Right cardiac atrium (tissue), 5 donors: ENCODE measurements at regions not wholly inside any gene's neighbourhood (a gene's known extent, or its start where the extent isn't known, plus 50 kb on each side); places are given as distances from the start of the nearest gene placed in this dataset.
"Not testable (repeated sequence)": the region's sequence is repeated elsewhere in the genome, so short reads cannot be mapped to it uniquely, and the experiment has no call there.

Source experiments
- ATAC-seq, 2 donors: fragments of 200-7000 bp; cut with Tn5 transposase; one replicate each; pipeline versions ENCODE4 v1.8.0 to v1.9.1; 2020; ENCODE audit warnings: moderate library complexity in 2 of 2, mild to moderate bottlenecking in 1 of 2
- DNase-seq, 3 donors: peaks; one replicate each; pipeline ENCODE4 v3.0.0-alpha.2; 2020
- H3K27ac ChIP-seq: one replicate; pipeline ENCODE4 v1.5.1; 2013; ENCODE audit warnings: mild to moderate bottlenecking, low read length, control low read depth, moderate library complexity
- H3K27me3 ChIP-seq: one replicate; pipeline ENCODE4 v1.6.1; 2013; ENCODE audit not compliant: control insufficient read depth, insufficient read depth
- H3K4me1 ChIP-seq: one replicate; pipeline ENCODE4 v1.6.1; 2013; ENCODE audit warnings: low read length; ENCODE audit not compliant: control insufficient read depth, insufficient read depth
- H3K4me3 ChIP-seq: one replicate; pipeline ENCODE4 v1.5.1; 2013; ENCODE audit warnings: low read length, control low read depth
- H3K9me3 ChIP-seq: one replicate; pipeline ENCODE4 v1.6.1; 2013; ENCODE audit warnings: low read length; ENCODE audit not compliant: control insufficient read depth
- WGBS: extraction: QIAGEN DNeasy Blood & Tissue Kit; methylation state at CpG from one replicate; pipeline ENCODE4 v1.1.7; 2013; 5-methylcytosine and 5-hydroxymethylcytosine counted together
- intact Hi-C, 4 donors: fragments of 100-400 bp; cut with DNase I; formaldehyde crosslinking; loops; one replicate each; pipeline versions ENCODE4 v1.11.0 to v1.14.0; 2022 to 2023
- donor health status: healthy with polysubstance abuse.
- donor health status: DM: no; HTN: yes; CAD: no.
- donor health status: DM: no; HTN: no; CAD: no.
- donor health status: DM: no; HTN: yes; CAD: no; lungs with severe emphysema.
- donor health status: DM: yes; HTN: yes; CAD: no.

- WGBS: 85% methylated on average over 4 of the region's 4 CpGs
- H3K27ac ChIP-seq, H3K9me3 ChIP-seq, H3K27me3 ChIP-seq, ATAC-seq, intact Hi-C loops, H3K4me1 ChIP-seq, DNase-seq, H3K4me3 ChIP-seq: not testable (repeated sequence)
These were observed 107.4 kb downstream of the SPDYE17 start for GRCh38 chr7:76924756-76925155.

- H3K4me3 ChIP-seq, DNase-seq, H3K27me3 ChIP-seq, intact Hi-C loops, H3K9me3 ChIP-seq, H3K27ac ChIP-seq, ATAC-seq, H3K4me1 ChIP-seq: not testable (repeated sequence)
- 49% methylated on average over 2 of the region's 2 CpGs for WGBS
These were observed 113.5 kb downstream of the SPDYE17 start for GRCh38 chr7:76918619-76919018.

GRCh38 chr7:76914361-76914760 is 117.8 kb downstream of the SPDYE17 start:
- H3K27me3 ChIP-seq, H3K4me3 ChIP-seq, H3K27ac ChIP-seq, ATAC-seq, intact Hi-C loops, H3K4me1 ChIP-seq, H3K9me3 ChIP-seq, DNase-seq: not testable (repeated sequence)
- 13% methylated on average over 1 of the region's 1 CpG for WGBS

GRCh38 chr7:76912011-76912814 is 119.9 kb downstream of the SPDYE17 start:
- WGBS: 44% methylated on average over 4 of the region's 4 CpGs
- ATAC-seq, H3K4me3 ChIP-seq, H3K27ac ChIP-seq, intact Hi-C loops, H3K27me3 ChIP-seq, H3K4me1 ChIP-seq, H3K9me3 ChIP-seq, DNase-seq: not testable (repeated sequence)

- ATAC-seq, H3K27me3 ChIP-seq, H3K4me3 ChIP-seq, H3K4me1 ChIP-seq, H3K9me3 ChIP-seq, intact Hi-C loops, H3K27ac ChIP-seq, DNase-seq: not testable (repeated sequence)
- WGBS: no CpG with 5 or more reads among the region's 1 CpG
These were observed 127.5 kb downstream of the SPDYE17 start for GRCh38 chr7:76904688-76905087.

GRCh38 chr7:76901944-76902710 is 130.0 kb downstream of the SPDYE17 start:
- WGBS: 89% methylated on average over 6 of the region's 6 CpGs
- H3K27me3 ChIP-seq, ATAC-seq, H3K9me3 ChIP-seq, H3K4me3 ChIP-seq, intact Hi-C loops, DNase-seq, H3K4me1 ChIP-seq, H3K27ac ChIP-seq: not testable (repeated sequence)

- H3K4me1 ChIP-seq, ATAC-seq, intact Hi-C loops, H3K9me3 ChIP-seq, H3K4me3 ChIP-seq, H3K27ac ChIP-seq, H3K27me3 ChIP-seq, DNase-seq: not testable (repeated sequence)
- WGBS: 94% methylated on average over 5 of the region's 5 CpGs
These were observed 133.4 kb downstream of the SPDYE17 start for GRCh38 chr7:76898807-76899206.

GRCh38 chr7:76897007-76897406 is 135.2 kb downstream of the SPDYE17 start:
- DNase-seq, ATAC-seq, H3K4me1 ChIP-seq, H3K9me3 ChIP-seq, H3K4me3 ChIP-seq, H3K27me3 ChIP-seq, H3K27ac ChIP-seq, intact Hi-C loops: not testable (repeated sequence)
- 67% methylated on average over 2 of the region's 2 CpGs for WGBS

- H3K4me1 ChIP-seq, H3K9me3 ChIP-seq, H3K27me3 ChIP-seq, intact Hi-C loops, DNase-seq, H3K4me3 ChIP-seq, ATAC-seq, H3K27ac ChIP-seq: not testable (repeated sequence)
- WGBS: 84% methylated on average over 4 of the region's 4 CpGs
These were observed 136.5 kb downstream of the SPDYE17 start for GRCh38 chr7:76895696-76896095.

GRCh38 chr7:76891771-76892170 is 140.4 kb downstream of the SPDYE17 start:
- H3K4me3 ChIP-seq, H3K4me1 ChIP-seq, H3K9me3 ChIP-seq, ATAC-seq, intact Hi-C loops, H3K27ac ChIP-seq, H3K27me3 ChIP-seq, DNase-seq: not testable (repeated sequence)
- 40% methylated on average over 1 of the region's 1 CpG for WGBS

GRCh38 chr7:76879733-76880288 is 152.3 kb downstream of the SPDYE17 start:
- DNase-seq, ATAC-seq, H3K27me3 ChIP-seq, H3K4me1 ChIP-seq, intact Hi-C loops, H3K27ac ChIP-seq, H3K9me3 ChIP-seq, H3K4me3 ChIP-seq: not testable (repeated sequence)
- 76% methylated on average over 7 of the region's 7 CpGs for WGBS
